SK-N-SH (cell line): ENCODE measurements at regions not wholly inside any gene's neighbourhood (a gene's known extent, or its start where the extent isn't known, plus 50 kb on each side); places are given as distances from the start of the nearest gene placed in this dataset.

Experiments
- CTCF ChIA-PET: fragments of 300-600, 350-600 bp; formaldehyde crosslinking; extraction: SDS; loops from one replicate; lab custom pipeline; 2021; lab: Yijun Ruan, JAX
- POLR2A ChIA-PET: fragments of 350-600 bp; sonication (Branson Sonifier 250); formaldehyde crosslinking; extraction: SDS; loops from one replicate; lab custom pipeline; 2020; ENCODE audit warnings: antibody characterized with exemption, inconsistent platforms; lab: Yijun Ruan, JAX
- DNase-seq: peaks from one replicate; pipeline ENCODE4 v3.0.0; 2012
- H2AFZ ChIP-seq: fragments of 200-600 bp; sonication (generic); 2 replicates; pipeline ENCODE4 v1.8.1; 2016; ENCODE audit warnings: antibody characterized with exemption, mild to moderate bottlenecking, low read depth
- H3F3A ChIP-seq: fragments of 200-600 bp; sonication (generic); replicated peaks from 2 replicates; pipeline ENCODE3; 2016; ENCODE audit warnings: antibody characterized with exemption, mild to moderate bottlenecking; ENCODE audit not compliant: insufficient read depth
- H3K27ac ChIP-seq, 2 experiments: fragments of 200-500 bp in 1 of 2; fragments of 200-600 bp in 1 of 2; sonication (Bioruptor generic) in 1 of 2; sonication (generic), shearing (Covaris generic) in 1 of 2; 2 replicates each; pipeline versions ENCODE4 v1.5.1 to v1.6.1; 2014 to 2016; ENCODE audit warnings: low read depth in 2 of 2, inconsistent platforms in 1 of 2, low read length in 1 of 2, mild to moderate bottlenecking in 1 of 2, mixed read lengths in 1 of 2
- H3K27me3 ChIP-seq: fragments of 200-600 bp; sonication (generic), shearing (Covaris generic); 2 replicates; pipeline ENCODE4 v1.6.1; 2016; ENCODE audit warnings: mixed run types; ENCODE audit not compliant: insufficient read depth
- H3K36me3 ChIP-seq, 2 experiments: fragments of 200-500 bp in 1 of 2; fragments of 200-600 bp in 1 of 2; sonication (Bioruptor generic) in 1 of 2; sonication (generic) in 1 of 2; replicated peaks in 1 of 2; 2 replicates each; pipeline versions ENCODE3 to v1.5.1; 2014 to 2016; ENCODE audit warnings: low read length in 1 of 2, mild to moderate bottlenecking in 1 of 2; ENCODE audit not compliant: insufficient read depth in 2 of 2, control insufficient read depth in 1 of 2
- H3K4me1 ChIP-seq, 2 experiments: fragments of 200-500 bp in 1 of 2; fragments of 200-600 bp in 1 of 2; sonication (Bioruptor generic) in 1 of 2; sonication (generic), shearing (Covaris generic) in 1 of 2; 2 replicates each; pipeline versions ENCODE4 v1.5.1 to v1.6.1; 2014 to 2016; ENCODE audit warnings: low read depth in 1 of 2, low read length in 1 of 2, mixed run types in 1 of 2; ENCODE audit not compliant: insufficient read depth in 2 of 2, control insufficient read depth in 1 of 2
- H3K4me2 ChIP-seq: fragments of 200-600 bp; sonication (generic), shearing (Covaris generic); 2 replicates; pipeline ENCODE4 v1.6.1; 2017; ENCODE audit warnings: mixed run types
- H3K4me3 ChIP-seq, 2 experiments: fragments of 200-500 bp in 1 of 2; fragments of 200-600 bp in 1 of 2; sonication (Bioruptor generic) in 1 of 2; sonication (generic), shearing (Covaris generic) in 1 of 2; 2 replicates each; pipeline versions ENCODE4 v1.5.1 to v1.8.1; 2014 to 2016; ENCODE audit warnings: low read depth in 2 of 2, inconsistent platforms in 1 of 2, low read length in 1 of 2, mild to moderate bottlenecking in 1 of 2, mixed read lengths in 1 of 2, moderate library complexity in 1 of 2
- H3K79me2 ChIP-seq: fragments of 200-600 bp; sonication (generic); 2 replicates; pipeline ENCODE4 v1.8.1; 2017; ENCODE audit warnings: mild to moderate bottlenecking; ENCODE audit not compliant: insufficient read depth
- H3K9ac ChIP-seq: fragments of 200-600 bp; sonication (generic); 2 replicates; pipeline ENCODE4 v1.6.1; 2017; ENCODE audit warnings: mixed run types
- H3K9me2 ChIP-seq: fragments of 200-600 bp; sonication (generic); 2 replicates; pipeline ENCODE4 v1.6.1; 2017; ENCODE audit warnings: mixed run types
- H3K9me3 ChIP-seq: fragments of 200-600 bp; sonication (generic); 2 replicates; pipeline ENCODE4 v1.6.1; 2017; ENCODE audit warnings: mixed run types, mild to moderate bottlenecking, moderate library complexity
- H4K20me1 ChIP-seq: fragments of 200-600 bp; sonication (generic); 2 replicates; pipeline ENCODE4 v1.6.1; 2017; ENCODE audit warnings: mild to moderate bottlenecking, mixed run types; ENCODE audit not compliant: insufficient read depth
- ELF1 ChIP-seq: IDR thresholded peaks from 2 replicates; pipeline ENCODE4 v1.4.0; 2012
- EP300 ChIP-seq, 2 experiments: IDR thresholded peaks; 2 replicates each; pipeline versions ENCODE4 v1.4.0 to v1.6.1; 2012; ENCODE audit warnings: borderline replicate concordance in 1 of 2, low read depth in 1 of 2, low read length in 1 of 2
- EZH2phosphoT487 ChIP-seq: fragments of 200-600 bp; sonication (generic); IDR thresholded peaks from 2 replicates; pipeline ENCODE4 v1.6.1; 2017; ENCODE audit warnings: low read depth, mixed run types, mild to moderate bottlenecking, antibody characterized with exemption, moderate library complexity, borderline replicate concordance
- MXI1 ChIP-seq: IDR thresholded peaks from 2 replicates; pipeline ENCODE4 v1.6.1; 2012; ENCODE audit warnings: mild to moderate bottlenecking, low read depth, low read length, improper control_type of control experiment
- NFIC ChIP-seq: IDR thresholded peaks from 2 replicates; pipeline ENCODE4 v1.4.0; 2012; ENCODE audit warnings: borderline replicate concordance
- SIN3A ChIP-seq: IDR thresholded peaks from 2 replicates; pipeline ENCODE4 v1.6.1; 2012; ENCODE audit warnings: low read depth, mild to moderate bottlenecking, low read length, moderate library complexity, borderline replicate concordance
- TAF1 ChIP-seq: IDR thresholded peaks from 2 replicates; pipeline ENCODE4 v1.6.1; 2012; ENCODE audit warnings: low read depth, mild to moderate bottlenecking, low read length, moderate library complexity, borderline replicate concordance
- TCF12 ChIP-seq: IDR thresholded peaks from 2 replicates; pipeline ENCODE4 v1.4.0; 2012
- USF1 ChIP-seq: IDR thresholded peaks from 2 replicates; pipeline ENCODE4 v1.4.0; 2012; ENCODE audit warnings: low read depth, borderline replicate concordance
- TF ChIP-seq, protein P1 (sequence below): IDR thresholded peaks from 2 replicates; pipeline ENCODE4 v1.4.0; 2012; ENCODE audit warnings: low read depth, borderline replicate concordance
- TF ChIP-seq, protein P2 (sequence below): IDR thresholded peaks from 2 replicates; pipeline ENCODE4 v1.6.1; 2012; ENCODE audit warnings: mild to moderate bottlenecking, low read depth, low read length, moderate library complexity

DNA sequence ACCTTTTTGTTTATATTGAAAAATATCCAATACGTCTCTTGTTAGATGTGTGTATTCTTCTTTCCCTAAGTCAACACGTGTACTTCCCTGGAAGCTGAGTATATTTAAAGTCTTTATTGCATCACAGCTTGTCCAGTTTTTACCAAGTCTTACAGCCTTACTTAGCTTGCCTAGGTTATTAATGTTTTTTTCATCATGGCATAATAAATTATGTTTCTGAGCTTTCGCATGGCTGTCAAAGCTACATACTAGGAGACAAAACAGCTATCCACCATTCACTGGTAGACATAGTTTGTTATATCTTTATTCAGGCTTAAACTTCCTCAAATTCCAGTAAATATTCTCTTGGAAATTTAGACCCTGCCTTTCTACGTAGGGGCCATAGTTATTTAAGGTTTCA lies 224.2 kb downstream of the BCHE start (continued):
- TF ChIP-seq, protein P1, sequence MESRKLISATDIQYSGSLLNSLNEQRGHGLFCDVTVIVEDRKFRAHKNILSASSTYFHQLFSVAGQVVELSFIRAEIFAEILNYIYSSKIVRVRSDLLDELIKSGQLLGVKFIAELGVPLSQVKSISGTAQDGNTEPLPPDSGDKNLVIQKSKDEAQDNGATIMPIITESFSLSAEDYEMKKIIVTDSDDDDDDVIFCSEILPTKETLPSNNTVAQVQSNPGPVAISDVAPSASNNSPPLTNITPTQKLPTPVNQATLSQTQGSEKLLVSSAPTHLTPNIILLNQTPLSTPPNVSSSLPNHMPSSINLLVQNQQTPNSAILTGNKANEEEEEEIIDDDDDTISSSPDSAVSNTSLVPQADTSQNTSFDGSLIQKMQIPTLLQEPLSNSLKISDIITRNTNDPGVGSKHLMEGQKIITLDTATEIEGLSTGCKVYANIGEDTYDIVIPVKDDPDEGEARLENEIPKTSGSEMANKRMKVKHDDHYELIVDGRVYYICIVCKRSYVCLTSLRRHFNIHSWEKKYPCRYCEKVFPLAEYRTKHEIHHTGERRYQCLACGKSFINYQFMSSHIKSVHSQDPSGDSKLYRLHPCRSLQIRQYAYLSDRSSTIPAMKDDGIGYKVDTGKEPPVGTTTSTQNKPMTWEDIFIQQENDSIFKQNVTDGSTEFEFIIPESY: no peak
- TF ChIP-seq EP300 (IDR thresholded peaks at IDR 0.05; ENCODE audit: borderline replicate concordance in 1 of 2, low read depth in 1 of 2, low read length in 1 of 2) (no peak), EZH2phosphoT487 (no peak), ELF1 (no peak), TAF1 (no peak), MXI1 (no peak)
- TF ChIP-seq, protein P2, sequence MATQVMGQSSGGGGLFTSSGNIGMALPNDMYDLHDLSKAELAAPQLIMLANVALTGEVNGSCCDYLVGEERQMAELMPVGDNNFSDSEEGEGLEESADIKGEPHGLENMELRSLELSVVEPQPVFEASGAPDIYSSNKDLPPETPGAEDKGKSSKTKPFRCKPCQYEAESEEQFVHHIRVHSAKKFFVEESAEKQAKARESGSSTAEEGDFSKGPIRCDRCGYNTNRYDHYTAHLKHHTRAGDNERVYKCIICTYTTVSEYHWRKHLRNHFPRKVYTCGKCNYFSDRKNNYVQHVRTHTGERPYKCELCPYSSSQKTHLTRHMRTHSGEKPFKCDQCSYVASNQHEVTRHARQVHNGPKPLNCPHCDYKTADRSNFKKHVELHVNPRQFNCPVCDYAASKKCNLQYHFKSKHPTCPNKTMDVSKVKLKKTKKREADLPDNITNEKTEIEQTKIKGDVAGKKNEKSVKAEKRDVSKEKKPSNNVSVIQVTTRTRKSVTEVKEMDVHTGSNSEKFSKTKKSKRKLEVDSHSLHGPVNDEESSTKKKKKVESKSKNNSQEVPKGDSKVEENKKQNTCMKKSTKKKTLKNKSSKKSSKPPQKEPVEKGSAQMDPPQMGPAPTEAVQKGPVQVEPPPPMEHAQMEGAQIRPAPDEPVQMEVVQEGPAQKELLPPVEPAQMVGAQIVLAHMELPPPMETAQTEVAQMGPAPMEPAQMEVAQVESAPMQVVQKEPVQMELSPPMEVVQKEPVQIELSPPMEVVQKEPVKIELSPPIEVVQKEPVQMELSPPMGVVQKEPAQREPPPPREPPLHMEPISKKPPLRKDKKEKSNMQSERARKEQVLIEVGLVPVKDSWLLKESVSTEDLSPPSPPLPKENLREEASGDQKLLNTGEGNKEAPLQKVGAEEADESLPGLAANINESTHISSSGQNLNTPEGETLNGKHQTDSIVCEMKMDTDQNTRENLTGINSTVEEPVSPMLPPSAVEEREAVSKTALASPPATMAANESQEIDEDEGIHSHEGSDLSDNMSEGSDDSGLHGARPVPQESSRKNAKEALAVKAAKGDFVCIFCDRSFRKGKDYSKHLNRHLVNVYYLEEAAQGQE: no peak

- Histone ChIP-seq H3K9ac (no peak overlapping the region), H3F3A (no peaks in the 10 kb centered on the region), H3K36me3 (no peaks in the 10 kb centered on the region), H3K9me2 (no peaks in the 10 kb centered on the region), H3K27me3 (no peaks in the 10 kb centered on the region), H3K4me1 (no peaks in the 10 kb centered on the region), H4K20me1 (no peaks in the 10 kb centered on the region), H3K27ac (no peak overlapping the region), H3K79me2 (no peaks in the 10 kb centered on the region), H3K4me3 (no peak overlapping the region), H3K4me2 (no peak overlapping the region), H2AFZ (no peak overlapping the region), H3K9me3 (no peaks in the 10 kb centered on the region)
- TF ChIP-seq TAF1 (no peak), SIN3A (no peak), TCF12 (no peak), USF1 (no peak), NFIC (no peak), EP300 (IDR thresholded peaks at IDR 0.05; ENCODE audit: borderline replicate concordance in 1 of 2, low read depth in 1 of 2, low read length in 1 of 2) (no peak), ELF1 (no peak)
- CTCF ChIA-PET: no interaction called here
- DNase-seq: no peak
- POLR2A ChIA-PET: no interaction called here
Observed at GRCh38 chr3:165607221-165607620, 230.0 kb downstream of the BCHE start.
